Neural crest cell (in vitro differentiated cells): ENCODE measurements at regions not wholly inside any gene's neighbourhood (a gene's known extent, or its start where the extent isn't known, plus 50 kb on each side); places are given as distances from the start of the nearest gene placed in this dataset.
"Not testable (repeated sequence)": the region's sequence is repeated elsewhere in the genome, so short reads cannot be mapped to it uniquely, and the experiment has no call there.

Experiments used
- DNase-seq: peaks from one replicate; pipeline ENCODE4 v3.0.0; 2021; ENCODE audit warnings: low read depth, mixed read lengths, low spot score
- H3K27ac Mint-ChIP-seq: one replicate; pipeline ENCODE4 v1.8.0; 2021; ENCODE audit warnings: mild to moderate bottlenecking, mixed read lengths; ENCODE audit not compliant: unreplicated experiment
- H3K27me3 Mint-ChIP-seq: 2 replicates; pipeline ENCODE4 v1.8.0; 2021; ENCODE audit warnings: low read depth, mild to moderate bottlenecking, mixed read lengths
- H3K36me3 Mint-ChIP-seq: 2 replicates; pipeline ENCODE4 v1.8.0; 2021; ENCODE audit warnings: low read depth, mild to moderate bottlenecking, mixed read lengths
- H3K4me1 Mint-ChIP-seq: 2 replicates; pipeline ENCODE4 v1.8.0; 2021; ENCODE audit warnings: mixed read lengths
- H3K4me3 Mint-ChIP-seq: one replicate; pipeline ENCODE4 v1.8.0; 2021; ENCODE audit warnings: mild to moderate bottlenecking, mixed read lengths
- H3K9me3 Mint-ChIP-seq: 2 replicates; pipeline ENCODE4 v1.8.0; 2021; ENCODE audit warnings: mixed read lengths
- TF ChIP-seq, protein P1 (sequence below): fragments of 200-600 bp; sonication (generic); conservative IDR thresholded peaks from 2 replicates; pipeline ENCODE4 v1.5.0; 2021; ENCODE audit warnings: antibody characterized with exemption, mild to moderate bottlenecking

DNA sequence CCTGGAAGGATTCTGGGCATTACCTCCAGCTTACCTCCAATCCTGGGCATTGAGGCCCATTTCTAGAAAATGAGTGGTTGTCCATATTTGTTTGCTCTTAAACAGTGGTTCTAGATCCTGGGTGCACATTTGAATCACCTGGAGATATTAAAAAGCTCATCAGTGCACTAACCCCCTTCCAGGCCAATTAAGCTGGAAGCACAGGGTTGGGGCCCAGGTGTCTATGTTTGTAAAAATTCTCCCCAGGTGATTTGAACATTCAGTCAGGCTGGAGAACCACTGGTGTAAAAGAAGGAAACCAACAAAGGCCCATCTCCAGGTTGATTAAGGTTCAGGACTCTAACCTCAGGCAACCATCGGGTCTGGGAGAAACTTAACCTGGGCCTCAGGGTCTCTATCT lies 102.6 kb upstream of the NANOS1 start:
- H3K4me3 Mint-ChIP-seq: no peak overlapping the region
- no peak for DNase-seq
- TF ChIP-seq, protein P1, sequence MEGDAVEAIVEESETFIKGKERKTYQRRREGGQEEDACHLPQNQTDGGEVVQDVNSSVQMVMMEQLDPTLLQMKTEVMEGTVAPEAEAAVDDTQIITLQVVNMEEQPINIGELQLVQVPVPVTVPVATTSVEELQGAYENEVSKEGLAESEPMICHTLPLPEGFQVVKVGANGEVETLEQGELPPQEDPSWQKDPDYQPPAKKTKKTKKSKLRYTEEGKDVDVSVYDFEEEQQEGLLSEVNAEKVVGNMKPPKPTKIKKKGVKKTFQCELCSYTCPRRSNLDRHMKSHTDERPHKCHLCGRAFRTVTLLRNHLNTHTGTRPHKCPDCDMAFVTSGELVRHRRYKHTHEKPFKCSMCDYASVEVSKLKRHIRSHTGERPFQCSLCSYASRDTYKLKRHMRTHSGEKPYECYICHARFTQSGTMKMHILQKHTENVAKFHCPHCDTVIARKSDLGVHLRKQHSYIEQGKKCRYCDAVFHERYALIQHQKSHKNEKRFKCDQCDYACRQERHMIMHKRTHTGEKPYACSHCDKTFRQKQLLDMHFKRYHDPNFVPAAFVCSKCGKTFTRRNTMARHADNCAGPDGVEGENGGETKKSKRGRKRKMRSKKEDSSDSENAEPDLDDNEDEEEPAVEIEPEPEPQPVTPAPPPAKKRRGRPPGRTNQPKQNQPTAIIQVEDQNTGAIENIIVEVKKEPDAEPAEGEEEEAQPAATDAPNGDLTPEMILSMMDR: no peak
- H3K27me3 Mint-ChIP-seq: no peaks in the 10 kb centered on the region
- no peak overlapping the region for H3K27ac Mint-ChIP-seq
- H3K36me3 Mint-ChIP-seq: no peaks in the 10 kb centered on the region
- peaks cover 13% of the 10 kb centered on the region for H3K9me3 Mint-ChIP-seq
- H3K4me1 Mint-ChIP-seq: peaks cover 12% of the 10 kb centered on the region

DNA sequence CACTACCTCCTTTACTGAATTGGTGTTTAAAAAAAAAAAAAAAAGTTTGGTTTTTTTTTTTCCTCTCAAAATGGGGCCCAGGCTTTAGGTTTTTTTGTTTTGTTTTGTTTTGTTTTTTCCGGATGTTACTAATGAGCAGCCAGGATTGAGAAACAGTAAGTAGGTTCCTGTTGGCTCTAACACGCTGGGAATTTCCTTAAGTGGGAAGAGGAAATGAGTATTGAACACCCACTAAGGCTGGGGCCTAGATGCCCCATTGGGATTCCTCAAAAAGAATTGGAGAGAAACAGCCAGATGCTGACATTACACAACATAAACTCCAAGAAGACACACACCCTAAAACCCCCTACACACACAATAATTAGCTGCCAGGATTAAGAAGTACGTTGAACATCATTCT lies 102.2 kb upstream of the NANOS1 start:
- H3K27ac Mint-ChIP-seq: no peak overlapping the region
- TF ChIP-seq, protein P1: no peak
- no peak for DNase-seq
- H3K4me1 Mint-ChIP-seq: peaks cover 12% of the 10 kb centered on the region
- no peaks in the 10 kb centered on the region for H3K27me3 Mint-ChIP-seq
- no peak overlapping the region for H3K4me3 Mint-ChIP-seq
- H3K36me3 Mint-ChIP-seq: no peaks in the 10 kb centered on the region
- H3K9me3 Mint-ChIP-seq: peaks cover 13% of the 10 kb centered on the region

DNA sequence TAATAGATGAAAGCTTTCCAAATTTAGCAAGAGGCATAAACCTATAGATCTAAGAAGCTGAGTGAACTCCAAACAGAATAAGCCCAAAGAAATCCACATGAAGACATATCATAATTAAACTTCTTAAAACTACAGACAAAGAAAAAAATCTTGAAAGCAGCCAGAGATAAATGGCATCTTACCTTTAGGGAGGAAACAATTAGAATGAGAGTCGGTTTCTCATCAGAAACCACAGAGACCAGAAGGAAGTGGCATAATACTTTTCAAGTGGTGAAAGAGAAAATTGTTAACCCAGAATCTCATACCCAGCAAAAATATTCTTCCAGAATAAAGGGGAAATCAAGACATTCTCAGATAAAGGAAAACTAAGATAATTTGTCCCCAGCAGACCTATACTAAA lies 98.9 kb upstream of the NANOS1 start:
- Mint-ChIP-seq H3K9me3 (peaks cover 13% of the 10 kb centered on the region), H3K4me3 (no peak overlapping the region), H3K4me1 (peaks cover 5% of the 10 kb centered on the region), H3K36me3 (no peaks in the 10 kb centered on the region), H3K27me3 (peaks cover 6% of the 10 kb centered on the region), H3K27ac (no peak overlapping the region)
- no peak for DNase-seq
- TF ChIP-seq, protein P1: no peak

DNA sequence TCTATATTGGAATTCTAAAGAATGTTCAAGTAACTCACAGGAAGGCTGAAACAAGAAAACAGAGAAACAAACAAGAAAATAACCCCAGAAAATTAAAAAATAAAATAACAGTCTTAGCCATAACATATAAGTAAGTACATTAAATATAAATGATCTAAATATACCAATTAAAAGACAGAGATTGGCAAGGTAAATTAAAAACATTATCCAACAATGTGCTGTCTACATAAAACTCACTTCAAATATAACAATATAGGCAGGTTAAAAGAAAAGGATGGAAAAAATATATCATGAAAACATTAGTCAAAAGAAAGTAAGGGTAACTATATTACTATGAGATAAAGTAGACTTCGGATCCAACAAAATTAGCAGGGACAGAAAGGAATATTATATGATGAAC lies 98.1 kb upstream of the NANOS1 start:
- Mint-ChIP-seq H3K4me3 (no peak overlapping the region), H3K36me3 (no peaks in the 10 kb centered on the region), H3K27me3 (peaks cover 9% of the 10 kb centered on the region), H3K9me3 (peaks cover 13% of the 10 kb centered on the region), H3K27ac (no peak overlapping the region), H3K4me1 (no peaks in the 10 kb centered on the region)
- TF ChIP-seq, protein P1: no peak
- DNase-seq: no peak

DNA sequence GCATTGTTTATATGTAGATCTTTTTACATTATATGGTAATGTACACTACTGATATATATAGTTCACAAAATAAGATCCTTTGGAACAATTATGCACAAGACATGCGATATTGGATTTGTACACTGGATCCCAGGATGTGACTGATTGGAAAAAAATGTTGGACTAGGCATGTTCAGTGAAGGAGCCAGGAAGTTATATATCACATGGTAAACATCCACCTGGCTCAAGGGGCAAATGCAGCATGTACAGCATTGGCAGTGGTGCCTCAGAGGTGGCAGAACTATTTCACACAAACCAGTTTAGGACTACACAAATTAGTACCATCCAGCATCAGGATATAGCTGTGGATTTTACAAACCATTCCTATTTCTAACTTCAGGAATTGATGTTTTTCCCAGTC lies 97.4 kb upstream of the NANOS1 start:
- H3K4me1 Mint-ChIP-seq, H3K27ac Mint-ChIP-seq, DNase-seq, H3K36me3 Mint-ChIP-seq, H3K4me3 Mint-ChIP-seq, H3K27me3 Mint-ChIP-seq: not testable (repeated sequence)
- peaks cover 13% of the 10 kb centered on the region for H3K9me3 Mint-ChIP-seq

DNA sequence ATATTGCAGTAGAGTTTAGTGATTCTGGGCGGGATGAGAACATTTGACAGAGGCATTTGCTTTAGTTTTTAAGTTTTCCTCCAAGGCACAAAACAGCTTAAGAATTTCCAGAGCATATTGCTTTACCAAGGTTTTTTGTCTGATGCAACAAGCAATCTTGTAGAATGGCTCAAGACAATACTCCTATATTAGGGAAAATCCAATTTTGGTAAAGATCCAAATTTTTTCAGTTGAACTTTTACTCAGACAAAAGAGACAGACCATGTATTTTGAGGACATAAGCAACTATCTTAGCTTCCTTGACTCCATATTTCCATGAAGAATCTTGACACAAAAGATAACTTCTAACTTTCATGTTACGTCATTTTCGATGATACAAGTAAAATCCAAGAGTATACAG lies 92.3 kb upstream of the NANOS1 start:
- no peak overlapping the region for H3K4me3 Mint-ChIP-seq
- no peaks in the 10 kb centered on the region for H3K36me3 Mint-ChIP-seq
- TF ChIP-seq, protein P1: no peak
- no peaks in the 10 kb centered on the region for H3K4me1 Mint-ChIP-seq
- DNase-seq: no peak
- H3K27ac Mint-ChIP-seq: no peak overlapping the region
- peaks cover 12% of the 10 kb centered on the region for H3K27me3 Mint-ChIP-seq
- peaks cover 4% of the 10 kb centered on the region for H3K9me3 Mint-ChIP-seq
